HG02798 (cell line): ENCODE measurements at regions not wholly inside any gene's neighbourhood (a gene's known extent, or its start where the extent isn't known, plus 50 kb on each side); places are given as distances from the start of the nearest gene placed in this dataset.
"Not testable (repeated sequence)": the region's sequence is repeated elsewhere in the genome, so short reads cannot be mapped to it uniquely, and the experiment has no call there.

Experiments used
- ATAC-seq: cut with Tn5 transposase; IDR thresholded peaks from one replicate; pipeline ENCODE4 v1.9.1; 2021; ENCODE audit warnings: mild to moderate bottlenecking; ENCODE audit not compliant: unreplicated experiment, poor library complexity

DNA sequence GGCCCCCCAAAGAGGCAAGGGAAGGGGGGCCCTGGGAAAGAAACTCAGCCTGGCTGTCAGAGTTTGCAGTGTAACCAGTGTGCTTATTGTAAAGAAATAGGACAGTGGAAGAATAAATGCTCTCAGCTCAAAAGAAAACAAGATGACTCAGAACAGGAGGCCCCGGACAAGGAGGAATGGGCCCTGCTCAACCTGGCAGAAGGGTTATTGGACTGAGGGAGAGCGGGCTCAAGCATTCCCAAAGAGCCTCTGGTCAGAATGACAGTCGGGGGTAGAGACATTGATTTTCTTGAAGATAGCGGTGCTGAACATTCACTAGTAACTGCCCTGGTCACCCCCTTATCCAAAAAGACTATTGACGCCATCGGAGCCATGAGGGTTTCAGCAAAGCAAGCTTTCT lies 100.4 kb upstream of the OSBPL11 start:
- ATAC-seq, result no peak

DNA sequence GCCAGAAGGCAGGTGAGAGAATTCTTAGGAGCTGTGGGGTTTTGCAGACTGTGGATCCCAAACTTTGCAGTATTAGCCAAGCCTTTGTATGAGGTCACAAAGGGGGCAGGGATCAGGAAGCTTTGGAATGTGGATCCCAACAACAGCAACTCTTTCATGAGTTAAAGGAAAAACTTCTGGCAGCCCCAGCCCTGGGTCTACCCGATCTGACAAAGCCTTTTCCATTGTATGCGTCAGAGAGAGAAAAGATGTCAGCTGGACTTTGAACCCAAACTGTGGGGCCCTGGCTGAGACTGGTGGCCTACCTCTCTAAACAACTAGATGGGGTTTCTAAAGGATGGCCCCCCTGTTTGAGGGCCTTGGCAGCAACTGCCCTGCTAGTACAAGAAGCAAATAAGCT lies 101.8 kb upstream of the OSBPL11 start:
- not testable (repeated sequence) for ATAC-seq

DNA sequence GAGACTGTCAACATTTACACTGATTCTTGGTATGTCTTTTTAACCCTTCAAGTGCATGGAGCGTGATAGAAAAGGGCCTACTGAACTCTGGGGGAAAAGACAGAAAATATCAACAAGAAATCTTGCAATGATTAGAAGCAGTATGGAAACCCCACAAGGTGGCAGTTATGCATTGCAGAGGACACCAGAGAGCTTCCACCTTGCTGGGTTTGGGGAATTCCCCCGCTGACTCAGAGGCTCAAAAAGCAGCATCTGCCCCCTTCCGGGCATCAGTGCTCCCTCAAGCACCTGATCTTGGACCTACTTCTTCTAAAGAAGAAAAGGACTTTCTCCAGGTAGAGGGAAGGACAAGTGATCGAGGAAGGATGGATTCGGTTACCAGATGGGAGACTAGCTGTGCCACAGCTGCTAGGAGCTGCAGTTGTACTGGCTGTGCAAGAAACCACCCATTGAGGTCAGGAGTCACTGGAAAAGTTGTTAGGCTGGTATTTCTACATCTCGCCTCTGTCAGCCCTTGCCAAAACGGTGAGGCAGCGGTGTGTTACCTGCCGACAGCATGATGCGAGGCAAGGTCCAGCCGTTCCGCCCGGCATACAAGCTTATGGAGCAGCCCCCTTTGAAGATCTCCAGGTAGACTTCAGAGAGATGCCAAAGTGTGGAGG lies 102.8 kb upstream of the OSBPL11 start:
- not testable (repeated sequence) for ATAC-seq

DNA sequence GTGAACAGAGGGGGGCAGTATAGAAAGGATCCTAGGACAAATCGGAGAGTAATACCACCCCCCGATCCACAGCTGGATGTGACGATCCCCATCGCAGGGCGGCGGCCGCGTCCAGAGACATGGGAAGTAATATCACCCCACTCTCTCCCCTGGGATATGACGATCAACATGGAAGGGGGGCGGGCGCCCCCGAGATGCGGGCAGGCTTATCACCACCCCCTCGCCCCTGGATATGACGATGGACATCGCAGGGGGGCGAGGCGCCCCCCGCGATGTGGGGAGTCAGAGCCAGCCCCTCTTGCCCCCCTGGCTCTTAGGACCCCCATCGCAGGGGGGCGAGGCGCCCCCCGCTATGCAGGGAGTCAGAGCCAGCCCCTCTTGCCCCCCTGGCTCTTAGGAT lies 120.4 kb upstream of the OSBPL11 start:
- ATAC-seq, result no peak

DNA sequence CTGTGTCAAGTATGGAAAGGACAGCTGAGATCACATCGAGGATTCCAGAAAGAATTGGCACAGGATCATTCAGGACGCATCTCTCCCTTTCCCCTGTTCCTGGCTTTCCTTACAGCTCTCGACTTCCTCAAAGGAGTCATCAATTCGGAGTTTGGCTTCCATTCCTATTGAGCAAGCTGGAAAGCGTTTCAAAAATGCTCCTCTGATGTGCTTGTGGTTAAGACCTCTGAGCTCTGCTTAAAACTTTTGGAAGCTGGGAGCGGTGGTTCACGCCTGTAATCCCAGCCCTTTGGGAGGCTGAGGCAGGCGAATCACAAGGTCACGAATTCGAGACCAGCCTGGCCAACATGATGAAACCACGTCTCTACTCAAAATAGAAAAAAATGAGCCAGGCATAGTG lies 136.9 kb upstream of the OSBPL11 start:
- not testable (repeated sequence) for ATAC-seq

DNA sequence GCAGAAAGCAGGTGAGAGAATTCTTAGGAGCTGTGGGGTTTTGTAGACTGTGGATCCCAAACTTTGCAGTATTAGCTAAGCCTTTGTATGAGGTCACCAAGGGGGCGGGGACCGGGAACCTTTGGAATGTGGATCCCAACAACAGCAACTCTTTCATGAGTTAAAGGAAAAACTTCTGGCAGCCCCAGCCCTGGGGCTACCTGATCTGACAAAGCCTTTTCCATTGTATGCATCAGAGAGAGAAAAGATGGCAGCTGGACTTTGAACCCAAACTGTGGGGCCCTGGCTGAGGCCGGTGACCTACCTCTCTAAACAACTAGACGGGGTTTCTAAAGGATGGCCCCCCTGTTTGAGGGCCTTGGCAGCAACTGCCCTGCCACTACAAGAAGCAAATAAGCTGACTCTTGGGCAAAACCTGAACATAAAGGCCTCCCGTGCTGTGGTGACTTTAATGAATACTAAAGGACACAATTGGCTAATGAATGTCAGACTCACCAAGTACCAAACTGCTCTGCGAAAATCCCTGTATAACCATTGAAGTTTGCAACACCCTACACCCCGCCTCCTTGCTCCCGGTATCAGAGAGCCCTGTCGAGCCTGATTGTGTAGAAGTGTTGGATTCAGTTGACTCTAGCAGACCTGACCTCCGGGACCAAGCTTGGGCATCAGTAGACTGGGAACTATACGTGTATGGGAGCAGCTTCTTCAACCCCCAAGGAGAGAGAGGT lies 146.9 kb upstream of the OSBPL11 start:
- not testable (repeated sequence) for ATAC-seq

DNA sequence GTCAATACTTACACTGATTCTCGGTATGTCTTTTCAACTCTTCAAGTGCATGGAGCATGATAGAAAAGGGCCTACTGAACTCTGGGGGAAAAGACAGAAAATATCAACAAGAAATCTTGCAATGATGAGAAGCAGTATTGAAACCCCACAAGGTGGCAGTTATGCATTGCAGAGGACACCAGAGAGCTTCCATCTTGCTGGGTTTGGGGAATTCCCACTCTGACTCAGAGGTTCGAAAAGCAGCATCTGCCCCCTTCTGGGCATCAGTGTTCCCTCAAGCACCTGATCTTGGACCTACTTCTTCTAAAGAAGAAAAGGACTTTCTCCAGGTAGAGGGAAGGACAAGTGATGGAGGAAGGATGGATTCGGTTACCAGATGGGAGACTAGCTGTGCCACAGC lies 147.5 kb upstream of the OSBPL11 start:
- ATAC-seq, result not testable (repeated sequence)

DNA sequence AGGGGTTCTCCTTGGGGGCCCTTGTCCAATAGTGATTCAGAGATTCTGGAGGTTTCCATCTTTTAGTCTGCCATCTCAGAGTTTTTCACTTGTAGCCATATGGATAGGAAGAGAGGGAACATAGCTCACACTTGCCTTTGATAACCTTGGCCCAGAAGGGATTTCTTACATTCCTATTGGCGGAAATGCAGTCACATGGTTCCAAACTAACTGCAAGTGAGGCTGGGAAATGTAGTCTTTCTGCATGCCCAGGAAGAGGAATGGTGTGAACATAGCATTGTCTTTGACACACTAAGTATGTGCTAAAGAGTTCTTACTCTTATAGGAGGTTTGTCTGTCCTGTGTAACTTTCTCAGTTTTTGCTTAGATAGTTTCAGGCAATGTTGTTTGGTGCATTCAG lies 161.8 kb upstream of the OSBPL11 start:
- not testable (repeated sequence) for ATAC-seq

DNA sequence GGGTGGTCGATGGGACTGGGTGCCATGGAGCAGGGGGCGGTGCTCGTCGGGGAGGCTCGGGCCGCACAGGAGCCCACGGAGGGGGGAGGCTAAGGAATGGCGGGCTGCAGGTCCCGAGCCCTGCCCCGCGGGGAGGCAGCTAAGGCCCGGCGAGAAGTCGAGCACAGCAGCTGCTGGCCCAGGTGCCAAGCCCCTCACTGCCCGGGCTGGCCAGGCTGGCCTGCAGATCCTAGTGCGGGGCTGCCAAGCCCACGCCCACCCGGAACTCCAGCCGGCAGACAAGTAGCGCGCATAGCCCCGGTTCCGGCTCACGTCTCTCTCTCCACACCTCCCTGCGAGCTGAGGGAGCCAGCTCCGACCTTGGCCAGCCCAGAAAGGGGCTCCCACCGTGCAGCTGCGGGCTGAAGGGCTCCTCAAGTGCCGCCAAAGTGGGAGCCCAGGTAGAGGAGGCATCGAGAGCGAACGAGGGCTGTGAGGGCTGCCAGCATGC lies 163.4 kb upstream of the OSBPL11 start:
- ATAC-seq, result not testable (repeated sequence)

DNA sequence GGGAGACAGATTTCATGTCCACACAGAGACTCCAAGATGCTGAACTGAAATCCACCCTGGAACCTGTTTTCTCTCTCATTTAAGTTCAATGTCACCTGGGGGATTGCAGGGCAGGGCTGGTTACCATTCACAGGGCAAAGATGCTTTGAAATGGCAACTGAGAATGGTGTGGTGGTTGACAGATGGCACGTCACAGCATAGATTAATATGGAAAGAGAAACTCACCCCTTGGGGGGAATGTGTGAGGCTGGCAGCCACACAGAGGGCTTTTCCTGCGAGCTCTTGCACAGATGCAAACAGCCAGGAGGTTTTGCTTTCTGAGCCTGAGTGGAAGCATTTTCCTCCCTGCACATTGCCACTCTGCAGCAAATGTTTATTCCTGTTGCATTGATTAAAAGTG lies 167.3 kb upstream of the OSBPL11 start:
- ATAC-seq, result not testable (repeated sequence)

DNA sequence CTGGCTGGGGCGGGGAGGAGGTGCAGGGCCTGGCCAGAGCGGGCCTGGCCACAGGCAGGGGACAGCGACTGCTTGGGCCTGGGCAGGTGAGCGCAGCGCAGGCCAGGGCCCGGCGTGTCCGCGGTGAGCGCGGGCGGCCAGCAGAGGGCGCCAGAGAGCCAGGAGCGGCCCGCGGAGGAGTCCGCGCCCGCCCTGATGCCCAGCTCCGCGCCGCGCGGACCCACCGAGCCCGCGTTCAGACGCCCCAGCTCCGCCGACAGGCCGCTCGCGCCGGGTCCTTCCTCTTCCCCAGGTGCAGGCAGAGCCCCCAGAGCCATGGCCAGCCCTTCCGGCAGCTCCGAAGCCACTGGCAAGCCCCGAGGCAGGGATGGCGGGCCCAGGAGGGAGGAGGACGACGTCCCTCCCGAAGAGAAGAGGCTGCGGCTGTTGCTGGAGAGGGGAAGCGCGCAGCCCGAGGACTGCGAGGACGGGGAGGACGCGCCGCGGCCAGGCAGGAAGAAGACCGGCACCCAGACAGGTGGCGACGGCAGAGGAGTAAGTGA lies 171.1 kb upstream of the OSBPL11 start:
- not testable (repeated sequence) for ATAC-seq

DNA sequence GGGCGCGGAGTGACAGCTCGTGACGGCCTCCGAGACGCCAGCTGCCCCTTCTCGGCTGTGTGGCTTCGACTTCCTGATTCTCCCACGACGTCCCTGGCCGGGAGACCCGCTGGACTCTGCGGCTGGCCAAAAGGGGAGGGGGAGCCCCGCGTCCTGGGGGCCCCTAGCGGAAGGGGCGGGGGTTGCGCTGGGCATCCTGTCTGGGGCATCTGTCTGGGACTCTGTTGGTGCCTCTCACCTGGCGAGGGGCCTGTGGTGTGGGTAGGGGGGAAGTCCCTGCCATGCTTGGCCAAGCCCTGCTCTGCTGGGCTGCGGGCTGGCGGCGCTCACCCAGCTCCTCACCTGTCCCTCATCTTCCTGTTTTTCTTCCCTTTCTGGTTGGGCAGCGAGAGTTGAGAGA lies 171.6 kb upstream of the OSBPL11 start:
- not testable (repeated sequence) for ATAC-seq

DNA sequence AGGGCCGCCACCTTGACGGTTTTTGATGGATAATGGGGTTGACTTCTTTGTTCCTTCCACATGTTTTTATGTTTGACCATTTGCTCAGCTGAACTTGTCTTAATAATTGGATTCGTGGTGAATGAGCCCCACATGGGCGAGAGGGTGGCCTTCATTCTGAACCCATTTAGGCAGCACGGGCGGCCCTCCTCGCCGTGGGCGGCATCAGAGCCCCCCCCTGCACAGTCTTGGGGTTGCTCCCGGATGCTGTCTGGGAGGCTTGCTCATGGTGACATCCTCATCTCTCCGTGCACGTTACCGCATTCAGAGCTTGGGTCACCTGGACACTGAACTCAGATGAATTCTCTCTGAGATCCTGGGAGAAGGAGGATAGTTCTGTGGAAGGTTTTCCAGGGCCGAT lies 172.3 kb upstream of the OSBPL11 start:
- no peak for ATAC-seq

DNA sequence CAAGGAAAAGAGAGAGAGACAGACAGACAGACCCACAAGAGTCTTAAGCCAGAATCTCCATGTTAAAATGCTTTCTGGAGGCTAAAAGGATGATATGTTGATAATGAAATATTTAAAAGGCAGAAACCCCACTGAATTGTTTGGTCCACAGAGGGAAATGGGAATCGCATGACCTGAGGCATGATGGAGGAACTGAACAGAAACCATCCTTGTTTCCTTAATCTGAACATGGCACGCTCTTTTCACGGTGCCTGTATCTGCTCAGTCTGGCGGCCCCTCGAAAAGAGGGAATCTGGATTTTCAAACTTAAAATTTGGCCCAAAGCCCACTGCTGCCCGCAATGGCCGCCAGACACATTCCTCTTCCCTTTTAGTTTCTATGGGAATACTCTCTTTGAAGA lies 173.5 kb upstream of the OSBPL11 start:
- ATAC-seq, result not testable (repeated sequence)

DNA sequence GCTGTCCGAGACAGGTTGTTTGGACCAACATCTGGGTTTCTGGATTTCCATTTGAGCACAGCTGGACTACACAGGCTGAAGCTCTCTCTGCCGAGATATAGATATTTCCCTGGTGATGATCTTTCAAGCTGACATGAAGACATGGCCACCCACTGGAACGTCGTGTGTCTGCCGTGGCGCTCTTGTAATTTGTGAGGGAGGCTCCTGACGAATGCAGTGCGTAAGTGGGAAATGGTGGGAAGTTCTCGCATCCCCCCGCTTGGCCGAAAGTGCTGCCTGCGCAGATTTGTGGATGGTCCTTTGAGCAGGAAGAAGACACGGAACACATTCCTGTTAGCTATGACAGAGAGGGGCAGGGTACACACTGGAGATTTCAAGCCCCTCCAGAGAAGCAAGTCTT lies 176.2 kb upstream of the OSBPL11 start:
- not testable (repeated sequence) for ATAC-seq

DNA sequence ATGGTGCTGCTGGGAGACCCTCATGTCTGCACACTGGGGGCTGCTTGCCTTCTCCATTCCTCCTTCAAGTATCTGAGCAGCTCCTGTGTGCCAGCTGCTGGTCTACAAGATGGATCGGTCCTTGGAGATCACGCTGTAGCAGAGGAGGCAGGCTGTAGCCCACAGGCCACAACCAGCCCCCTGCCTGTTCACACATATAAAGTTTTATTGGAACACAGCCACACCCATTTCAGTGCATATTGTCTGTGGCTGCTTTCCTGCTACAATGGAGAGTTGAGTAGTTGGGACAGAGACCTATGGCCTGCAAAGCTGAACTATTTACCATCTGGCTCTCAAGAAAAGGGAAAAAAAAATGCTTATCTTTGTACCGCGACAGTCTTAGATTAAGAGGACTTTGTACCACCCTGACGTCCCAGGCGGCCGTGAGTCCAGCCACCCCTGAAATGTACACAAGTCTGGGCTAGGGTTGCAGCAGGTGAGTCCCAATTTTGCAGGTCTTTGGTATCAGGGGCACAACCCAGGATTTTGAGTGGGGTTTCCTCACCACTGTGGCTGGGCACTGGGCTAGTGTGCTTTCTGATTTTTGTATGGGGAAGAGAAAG lies 179.2 kb upstream of the OSBPL11 start:
- ATAC-seq, result not testable (repeated sequence)

DNA sequence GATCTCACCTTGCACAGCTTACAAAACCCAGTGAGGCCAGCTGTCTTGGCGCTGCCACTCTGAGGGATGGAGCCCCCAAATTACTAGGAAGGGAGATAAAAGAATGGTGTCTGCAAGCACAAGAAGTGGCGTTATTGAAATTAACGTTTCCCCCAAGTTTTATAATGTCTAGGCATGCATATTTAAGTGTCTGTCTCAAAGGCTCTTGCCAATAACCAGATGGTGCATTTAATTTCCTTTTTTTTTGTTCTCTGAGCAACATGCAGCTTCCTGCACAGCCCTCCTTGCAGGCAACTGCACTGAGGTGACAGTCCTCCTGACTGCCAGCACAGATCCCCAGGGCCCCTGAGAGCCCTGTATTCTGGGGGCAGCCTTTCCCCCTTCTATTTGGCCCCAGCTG lies 179.8 kb upstream of the OSBPL11 start:
- not testable (repeated sequence) for ATAC-seq

DNA sequence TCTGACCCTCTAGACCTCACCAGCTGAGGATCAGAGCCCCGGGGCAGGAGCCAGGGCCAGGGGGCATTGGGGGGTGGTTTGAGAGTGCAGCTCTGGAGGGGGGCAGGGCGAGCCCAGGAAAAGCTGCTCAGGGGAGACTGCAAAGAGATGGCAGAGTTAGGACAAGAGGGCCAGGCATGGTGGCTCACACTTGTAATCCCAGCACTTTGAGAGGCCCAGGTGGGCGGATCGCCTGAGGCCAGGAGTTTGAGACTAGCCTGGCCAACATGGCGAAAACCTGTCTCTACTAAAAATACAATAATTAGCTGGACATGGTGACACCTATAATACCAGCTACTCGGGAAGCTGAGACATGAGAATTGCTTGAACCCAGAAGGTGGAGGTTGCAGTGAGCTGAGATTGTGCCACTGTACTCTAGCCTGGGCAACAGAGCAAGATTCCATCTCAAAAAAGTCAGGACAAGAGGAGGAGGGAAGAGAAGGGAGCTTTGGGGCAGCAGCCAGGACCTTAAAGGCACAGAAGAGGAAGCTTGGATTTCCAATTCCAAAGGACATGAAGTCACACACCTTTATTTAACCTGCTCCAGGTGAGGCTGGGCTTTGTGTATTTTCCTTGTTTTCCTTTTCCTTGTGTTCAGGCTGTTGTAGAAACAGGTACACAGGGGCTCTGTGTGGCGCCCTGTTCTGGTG lies 180.5 kb upstream of the OSBPL11 start:
- not testable (repeated sequence) for ATAC-seq

DNA sequence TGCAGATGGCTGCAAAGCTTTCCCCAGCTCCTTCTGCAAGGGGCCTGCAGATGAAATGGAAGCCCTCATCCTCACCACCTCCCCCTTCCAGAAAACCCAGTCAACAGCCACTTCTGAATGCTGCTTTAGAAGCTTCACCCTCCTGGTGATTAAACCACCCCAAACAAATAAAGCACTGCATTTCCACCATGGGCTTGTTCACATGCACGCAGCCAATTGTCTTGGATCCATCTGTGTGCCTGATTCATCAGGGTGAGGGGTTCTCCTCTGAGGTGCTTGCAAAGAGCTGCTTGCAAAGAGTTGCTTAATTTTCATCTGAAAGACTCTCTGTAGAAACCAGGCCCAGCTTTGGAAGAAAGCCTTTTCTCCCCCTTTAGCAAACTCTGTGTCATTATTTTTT lies 184.0 kb upstream of the OSBPL11 start:
- ATAC-seq, result not testable (repeated sequence)

DNA sequence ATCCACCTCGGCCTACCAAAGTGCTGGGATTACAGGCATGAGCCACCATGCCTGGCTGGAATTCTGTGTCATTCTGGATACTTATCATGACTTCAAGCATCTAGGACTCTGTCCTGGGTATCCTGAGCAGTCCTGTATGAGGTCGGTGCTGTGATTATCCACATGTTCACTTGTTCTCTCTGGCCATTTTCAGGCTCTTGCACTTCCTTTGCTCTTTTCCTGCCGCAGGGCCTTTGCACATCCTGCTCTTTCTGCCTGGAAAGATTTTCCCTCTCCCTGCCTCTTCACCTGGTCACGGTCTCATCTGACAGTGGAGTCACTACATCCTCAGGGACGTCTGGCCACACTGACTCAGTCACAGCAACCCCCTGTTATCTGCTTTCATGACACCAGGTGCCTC lies 184.6 kb upstream of the OSBPL11 start:
- ATAC-seq, result not testable (repeated sequence)
